ENCODE measurements at regions not wholly inside any gene's neighbourhood (a gene's known extent, or its start where the extent isn't known, plus 50 kb on each side); places are given as distances from the start of the nearest gene placed in this dataset.

DNA sequence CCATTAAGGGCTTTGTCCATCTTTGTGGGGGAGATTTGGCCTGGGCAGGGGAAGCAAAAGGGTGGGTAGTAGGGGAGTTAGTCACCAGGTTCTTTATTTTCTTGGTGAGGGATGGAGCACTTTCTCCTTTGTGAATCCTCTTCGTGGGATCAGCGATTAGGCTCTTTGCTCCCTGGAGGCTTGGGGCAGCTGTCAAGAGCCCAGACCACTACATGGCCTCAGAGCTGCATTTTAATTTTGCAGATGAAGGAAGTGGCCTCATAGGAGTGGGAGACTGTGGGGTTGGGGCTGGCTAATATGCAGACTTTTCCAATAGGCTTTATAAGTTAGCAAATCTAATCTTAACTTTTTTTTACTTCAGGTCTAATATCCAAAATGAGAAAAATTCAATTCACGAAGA lies 168.1 kb upstream of the DEFB112 start:
- DNase-seq: no peak

DNA sequence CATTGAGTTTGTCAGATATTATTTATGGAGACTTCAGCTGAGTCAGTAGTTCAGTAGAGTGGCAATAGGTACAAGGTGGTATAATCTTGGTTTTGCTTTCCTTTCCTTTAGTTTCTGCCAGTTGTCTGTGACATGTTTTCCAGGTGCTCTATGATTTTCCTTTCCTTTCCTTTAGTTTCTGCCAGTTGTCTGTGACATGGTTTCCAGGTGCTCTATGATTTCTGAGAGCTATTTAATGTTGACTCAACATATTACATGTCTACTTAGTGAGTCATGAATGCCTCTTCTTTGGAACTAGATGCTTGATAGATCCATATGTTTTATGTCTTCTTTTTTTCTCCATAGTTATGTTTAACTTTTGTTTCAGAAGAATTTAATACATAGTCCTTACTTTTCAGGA lies 186.4 kb upstream of the DEFB112 start:
- no peak for DNase-seq

DNA sequence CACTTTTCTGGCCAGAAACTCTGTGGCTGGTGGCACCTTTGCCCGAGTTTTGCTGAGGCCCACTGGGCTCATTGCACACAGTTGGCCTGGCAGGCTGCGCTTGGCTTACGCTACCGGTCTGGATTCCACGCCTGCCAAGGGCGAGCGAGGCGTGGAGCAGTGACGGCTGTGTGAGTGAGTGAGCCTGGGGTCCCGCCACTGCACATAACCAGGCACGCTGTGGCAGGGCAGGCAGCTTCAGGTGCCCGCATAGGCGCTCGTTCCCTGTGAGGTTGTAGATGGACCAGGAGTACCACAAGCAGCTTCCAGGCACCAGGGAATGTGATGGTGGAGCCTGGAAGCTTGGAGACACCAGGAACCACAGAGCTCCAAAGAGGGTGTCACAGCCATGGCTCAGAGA lies 190.1 kb upstream of the DEFB112 start:
- no peak for DNase-seq

DNA sequence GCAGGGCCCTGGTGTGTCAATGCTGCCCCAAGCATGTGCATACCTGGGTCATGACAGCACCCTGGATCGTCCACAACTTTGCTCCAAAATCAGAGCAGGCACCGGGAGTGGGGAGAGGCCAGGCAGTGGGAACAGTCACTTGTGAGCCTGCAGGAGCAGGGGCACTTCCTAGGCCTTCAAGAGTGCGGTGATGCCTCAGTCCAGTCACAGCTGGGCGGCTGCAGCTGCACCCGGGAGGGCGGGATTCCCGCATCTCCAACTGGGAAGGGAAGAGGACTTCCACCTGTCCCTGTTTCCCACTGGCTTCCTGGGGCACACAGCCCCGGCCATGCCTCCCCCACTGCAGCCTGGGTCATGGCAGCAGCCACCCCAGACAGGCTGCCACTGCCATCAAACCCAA lies 191.3 kb upstream of the DEFB112 start:
- no peak for DNase-seq

DNA sequence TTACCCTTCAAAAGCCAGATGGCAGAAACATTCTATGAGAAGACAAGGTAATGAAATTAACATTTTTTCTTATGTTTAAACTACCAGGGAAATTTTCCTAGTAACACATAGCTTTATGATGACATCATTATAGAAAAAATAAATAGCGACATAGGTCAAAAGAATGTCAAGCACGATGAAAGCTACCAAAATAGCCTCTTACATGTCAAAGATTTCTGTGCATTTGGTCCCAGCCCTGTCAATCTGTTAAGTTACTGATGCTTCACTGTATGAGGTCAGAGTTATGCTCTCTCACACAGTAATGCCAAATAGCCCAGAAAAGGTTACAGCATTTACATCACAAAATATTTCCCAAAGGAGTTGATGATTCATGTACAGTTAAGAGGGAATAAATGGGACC lies 199.8 kb upstream of the DEFB112 start:
- DNase-seq: no peak

DNA sequence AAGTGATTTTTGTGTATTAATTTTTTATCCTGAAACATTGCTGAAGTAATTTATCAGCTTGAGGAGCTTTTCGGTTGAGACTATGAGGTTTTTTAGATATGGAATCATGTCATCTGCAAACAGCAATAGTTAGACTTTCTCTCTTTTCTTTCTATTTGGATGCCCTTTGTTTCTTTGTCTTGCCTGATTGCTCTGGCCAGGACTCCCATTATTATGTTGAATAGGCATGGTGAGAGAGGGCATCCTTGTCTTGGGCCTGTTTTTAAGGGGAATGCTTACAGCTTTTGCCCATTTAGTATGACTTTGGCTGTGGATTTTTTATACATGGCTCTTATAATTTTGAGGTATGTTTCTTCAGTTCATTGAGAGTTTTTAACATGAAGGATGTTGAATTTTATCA lies 207.6 kb upstream of the DEFB112 start:
- no peak for DNase-seq

DNA sequence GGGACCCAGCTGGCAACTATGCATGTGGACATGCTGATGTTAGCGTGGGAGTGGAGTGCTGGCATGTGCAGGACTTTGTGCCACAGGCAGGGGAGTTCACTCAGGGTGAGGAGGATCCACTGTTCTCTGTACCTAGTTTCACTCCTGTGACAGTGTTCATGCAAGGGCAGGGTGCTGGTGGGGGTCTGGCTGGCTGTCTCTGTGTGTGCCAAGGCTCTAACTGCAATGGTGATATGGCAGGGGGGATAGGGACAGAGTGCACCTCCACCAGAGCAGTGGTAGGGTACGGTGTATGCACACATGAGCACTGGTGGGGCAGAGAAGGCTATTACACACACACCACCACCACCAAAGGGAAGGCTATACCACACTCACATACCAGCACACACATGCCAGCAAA lies 210.2 kb upstream of the DEFB112 start:
- DNase-seq: no peak

DNA sequence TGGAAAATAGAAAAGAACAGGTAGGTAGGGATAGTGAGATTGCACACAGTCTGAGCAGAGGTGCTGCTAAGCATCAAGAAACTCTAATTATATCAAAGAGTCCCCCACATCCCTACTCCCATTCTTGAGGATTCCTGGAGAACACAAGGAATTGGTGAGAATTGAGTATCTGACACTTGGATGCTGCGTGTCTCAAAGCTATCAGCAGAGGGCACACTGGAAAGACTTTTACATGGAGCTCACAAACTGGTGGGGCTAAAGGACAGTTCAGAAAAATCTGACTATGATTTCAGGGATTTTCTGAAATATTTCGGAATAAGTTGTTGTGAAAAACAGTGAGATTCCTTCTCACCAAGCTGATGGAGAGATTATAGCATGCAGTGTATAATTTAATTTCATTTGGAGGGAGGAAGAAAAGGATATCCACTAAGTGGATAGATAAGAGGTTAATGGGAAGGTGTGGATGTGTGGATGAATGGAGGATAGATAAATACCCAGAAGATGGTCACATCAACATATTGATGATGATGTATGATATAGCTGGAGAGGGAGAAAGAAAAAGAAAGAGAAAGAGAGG lies 215.4 kb upstream of the DEFB112 start:
- DNase-seq: peak; percentile 3

DNA sequence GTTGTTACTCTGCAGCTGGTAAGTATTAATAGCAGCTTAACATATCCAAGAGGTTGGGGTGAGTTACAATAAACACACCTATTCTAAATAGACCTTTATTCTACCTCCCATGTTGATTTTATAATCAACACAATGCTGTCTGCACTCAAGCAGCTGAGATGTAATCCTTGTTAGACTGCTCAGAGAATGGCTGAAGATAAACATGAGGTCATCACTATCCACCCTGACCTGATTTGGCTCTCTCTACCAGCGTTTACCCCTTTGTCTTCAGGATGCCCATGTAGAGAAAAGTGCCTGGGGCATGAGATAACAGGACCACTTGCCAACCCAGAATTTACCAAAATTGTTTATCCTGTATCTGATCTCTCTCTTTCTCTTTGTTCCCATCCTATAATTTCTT lies 220.7 kb upstream of the DEFB112 start:
- no peak for DNase-seq

DNA sequence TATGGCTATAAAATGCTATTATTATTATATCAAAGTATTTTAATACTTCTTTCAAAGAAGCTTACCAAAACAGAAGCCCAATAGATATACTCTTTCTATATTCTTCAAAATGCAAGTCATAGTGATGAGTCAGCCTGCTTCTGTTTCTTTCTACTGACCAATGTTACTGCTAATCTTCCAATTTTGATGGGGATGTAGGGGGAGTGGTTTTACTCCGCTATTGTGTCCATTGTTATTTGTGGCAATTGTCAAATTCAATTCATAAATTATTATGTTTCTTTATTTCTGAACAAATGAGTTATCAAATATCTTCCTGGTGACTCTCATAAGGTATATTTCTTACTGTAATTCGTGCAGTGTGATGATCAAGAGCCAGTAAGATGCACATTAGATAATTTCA lies 221.5 kb upstream of the DEFB112 start:
- no peak for DNase-seq

DNA sequence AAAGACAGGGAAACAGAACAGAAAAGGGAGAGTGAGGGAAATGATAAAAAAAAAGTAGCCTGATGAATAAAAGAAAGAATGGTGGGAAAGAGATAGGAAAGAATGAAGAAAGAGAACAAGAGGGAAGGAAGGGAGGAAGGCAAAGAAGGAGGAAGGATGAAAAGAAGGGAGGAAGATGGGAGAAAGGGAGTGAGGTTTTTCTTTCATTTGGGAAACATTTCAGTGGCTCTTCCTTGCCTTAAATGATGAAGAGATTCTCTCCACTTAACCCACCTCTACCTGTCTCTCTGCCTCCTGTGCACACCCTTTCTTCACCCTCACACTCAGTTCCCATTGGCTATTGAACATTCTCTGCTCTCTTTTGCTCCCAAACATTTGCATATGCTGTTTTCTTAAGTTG lies 222.1 kb upstream of the DEFB112 start:
- DNase-seq: no peak

DNA sequence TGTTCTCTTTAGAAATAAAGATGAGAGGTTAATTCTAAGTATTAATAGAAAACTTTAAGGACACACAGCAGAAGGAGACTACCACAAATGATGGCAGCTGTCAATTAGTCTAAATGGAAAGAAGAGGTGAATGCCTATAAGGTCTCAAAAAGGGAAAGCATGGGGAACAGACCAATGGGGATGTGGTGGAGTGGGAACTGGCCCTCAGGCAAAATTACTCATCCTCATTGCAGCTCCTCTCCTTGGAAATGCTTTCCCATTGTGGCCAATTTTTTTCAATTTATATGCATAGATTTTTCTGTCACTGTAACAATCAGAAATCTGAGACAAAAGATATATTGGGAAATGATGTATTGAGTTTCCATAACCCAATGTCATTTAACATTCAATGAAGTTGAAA lies 222.9 kb upstream of the DEFB112 start:
- no peak for DNase-seq

DNA sequence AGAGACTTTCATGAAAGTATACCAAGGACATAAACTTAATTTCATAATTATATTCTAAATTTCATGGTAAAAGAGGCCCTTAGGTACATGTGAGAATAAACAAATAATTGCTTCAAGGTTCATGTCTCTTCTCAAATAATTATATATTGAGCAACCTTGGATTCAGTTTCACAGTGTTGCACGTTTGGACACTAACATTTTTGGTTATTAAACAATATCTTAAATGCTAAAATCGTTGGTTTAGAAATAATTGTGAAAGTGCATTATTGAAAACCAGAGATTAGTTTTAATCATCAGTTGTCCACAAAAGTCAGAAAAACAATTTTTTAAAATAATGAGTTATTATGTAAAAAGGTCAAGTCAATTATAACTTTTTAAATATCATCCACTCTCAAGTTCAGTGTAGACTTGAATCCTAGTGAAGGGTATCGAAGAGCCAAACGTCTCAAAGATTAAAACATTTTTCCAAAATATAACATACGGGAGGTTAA lies 227.1 kb upstream of the DEFB112 start:
- no peak for DNase-seq

DNA sequence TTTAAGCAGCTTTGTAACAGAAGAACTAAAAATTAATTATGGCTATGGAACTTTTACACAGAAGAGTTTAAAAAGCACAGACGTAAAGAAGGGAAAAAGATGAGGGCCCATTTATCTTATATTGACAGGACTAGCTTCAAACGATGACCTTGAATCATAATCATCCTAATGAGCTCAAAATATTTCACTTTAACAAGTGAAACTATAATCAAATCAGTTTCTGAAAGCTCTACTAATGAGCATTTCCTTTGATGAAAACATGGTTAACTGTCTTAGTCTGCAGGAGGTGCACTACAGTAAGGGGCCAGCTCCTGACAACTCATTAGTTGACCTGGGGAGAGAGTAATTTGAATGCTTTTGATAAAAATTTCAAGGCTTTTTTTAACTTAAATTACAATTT lies 228.0 kb upstream of the DEFB112 start:
- no peak for DNase-seq

DNA sequence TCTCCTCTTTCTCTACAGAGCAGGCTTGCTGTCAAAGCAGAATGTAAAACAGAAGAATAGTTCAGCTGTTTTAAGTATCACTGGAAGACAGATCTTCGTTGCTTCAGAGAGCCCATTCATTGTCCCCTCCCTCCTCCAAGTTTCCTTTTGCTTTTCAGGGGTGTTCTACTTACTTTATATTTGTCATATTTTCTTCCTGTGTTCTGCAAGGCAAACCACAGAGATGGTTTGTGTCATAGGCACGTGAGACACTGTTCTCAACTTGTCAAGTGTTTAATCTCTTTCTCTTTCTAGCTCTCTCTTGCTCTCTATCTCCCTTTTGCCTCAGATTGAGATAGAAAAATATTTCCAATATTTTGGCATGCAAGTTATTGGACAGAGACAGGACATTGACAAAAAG lies 228.9 kb upstream of the DEFB112 start:
- DNase-seq: no peak

DNA sequence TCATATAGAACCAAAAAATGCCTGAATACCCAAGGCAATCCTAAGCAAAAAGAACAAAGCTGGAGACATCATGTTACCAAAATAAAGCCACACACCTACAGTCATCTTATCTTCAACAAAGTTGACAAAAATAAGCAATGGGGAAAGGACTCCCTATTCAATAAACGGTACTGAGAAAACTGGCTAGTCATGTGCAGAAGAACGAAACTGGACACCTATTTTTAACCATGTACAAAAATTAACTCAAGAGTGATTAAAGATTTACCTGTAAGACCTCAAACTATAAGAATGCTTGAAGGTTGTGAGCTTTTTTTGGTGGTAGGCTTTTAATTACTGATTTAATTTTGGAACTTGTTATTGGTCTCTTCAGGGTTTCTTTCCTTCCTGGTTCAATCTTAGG lies 236.0 kb upstream of the DEFB112 start:
- no peak for DNase-seq

DNA sequence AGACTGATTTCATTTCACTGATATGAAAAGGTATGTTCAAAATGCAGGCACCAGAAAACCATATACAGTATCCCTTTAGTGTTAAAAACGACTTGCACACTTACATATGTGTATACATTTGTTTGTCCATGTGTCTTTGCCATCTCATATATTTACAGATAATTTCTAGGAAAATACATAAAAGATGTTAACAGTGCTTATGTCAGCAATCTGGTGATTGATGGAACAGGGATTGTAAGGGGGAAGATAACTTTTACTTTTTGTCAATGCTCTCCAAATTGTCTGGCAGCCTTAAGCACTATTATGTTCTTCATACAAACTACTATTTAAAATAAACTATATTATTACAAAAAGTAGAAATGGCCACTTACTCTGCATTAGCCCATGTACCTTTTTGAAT lies 238.5 kb upstream of the DEFB112 start:
- DNase-seq: no peak

DNA sequence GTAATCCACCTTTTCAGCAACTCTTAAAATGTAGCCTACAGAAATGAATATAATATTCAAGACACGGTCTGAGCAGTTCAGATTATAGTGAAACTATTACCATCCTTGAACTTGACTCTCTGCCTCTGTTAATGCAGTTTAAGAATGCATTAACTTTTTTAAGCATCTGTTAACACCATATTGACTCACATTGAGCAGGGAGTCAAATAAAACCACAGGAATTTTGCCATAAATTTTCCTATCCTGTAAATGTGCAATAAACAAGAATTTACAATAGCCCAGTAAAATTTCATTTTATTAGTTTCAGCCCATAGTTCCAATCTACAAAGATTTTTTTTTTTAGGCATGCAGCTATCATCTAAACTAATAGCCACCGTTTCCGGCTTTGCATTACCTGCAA lies 239.2 kb upstream of the DEFB112 start:
- DNase-seq: no peak

DNA sequence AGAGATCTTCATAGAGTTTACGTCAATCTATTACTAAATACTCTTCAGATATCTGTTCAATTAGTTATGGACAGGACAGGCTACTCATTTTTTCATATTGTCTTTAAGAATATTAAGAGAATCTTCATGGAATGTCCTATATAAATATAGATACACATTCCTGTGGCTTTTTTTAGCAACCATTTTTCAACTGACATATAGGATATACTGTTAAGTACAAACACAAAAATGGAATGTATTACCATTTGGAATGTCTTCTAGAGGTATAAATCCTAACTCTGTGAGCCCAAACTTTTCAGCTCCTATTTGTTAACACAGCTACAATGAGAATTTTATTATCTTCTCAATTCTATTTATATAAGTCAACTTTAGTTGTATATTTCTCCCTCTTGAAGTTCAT lies 239.6 kb upstream of the DEFB112 start:
- no peak for DNase-seq

DNA sequence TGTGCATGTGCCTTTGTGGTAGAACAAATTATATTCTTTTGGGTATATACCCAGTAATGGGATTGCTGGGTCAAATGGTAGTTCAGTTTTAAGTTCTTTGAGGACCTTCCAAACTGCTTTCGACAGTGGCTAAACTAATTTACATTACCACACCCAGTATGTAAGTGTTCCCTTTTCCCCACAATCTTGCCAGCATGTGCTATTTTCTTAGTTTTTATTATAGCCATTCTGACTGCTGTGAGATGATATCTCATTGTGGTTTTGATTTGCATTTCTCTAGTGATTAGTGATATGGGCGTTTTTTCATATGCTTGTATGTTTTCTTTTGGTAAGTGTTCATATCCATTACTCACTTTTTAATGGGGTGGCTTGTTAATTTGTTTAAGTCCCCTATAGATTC lies 251.6 kb upstream of the DEFB112 start:
- no peak for DNase-seq

DNA sequence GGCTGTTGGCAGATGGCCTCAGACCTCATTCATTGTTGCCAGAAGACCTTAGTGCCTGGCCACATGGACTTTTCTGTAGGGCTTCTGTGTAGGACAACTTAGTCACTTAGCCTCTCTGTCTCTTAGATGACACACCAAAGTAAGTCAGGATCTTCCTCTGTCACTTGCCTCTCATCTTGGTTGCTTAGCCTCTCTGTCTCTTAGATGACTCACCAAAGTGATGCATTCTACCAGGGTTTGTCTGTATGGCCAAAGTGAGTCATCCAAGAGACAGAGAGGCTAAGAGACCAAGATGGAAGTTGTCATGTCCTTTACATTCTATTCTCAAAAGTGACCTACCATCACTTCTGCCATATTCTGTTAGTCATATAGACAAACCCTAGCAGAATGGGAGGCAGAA lies 255.9 kb upstream of the DEFB112 start:
- DNase-seq: no peak

DNA sequence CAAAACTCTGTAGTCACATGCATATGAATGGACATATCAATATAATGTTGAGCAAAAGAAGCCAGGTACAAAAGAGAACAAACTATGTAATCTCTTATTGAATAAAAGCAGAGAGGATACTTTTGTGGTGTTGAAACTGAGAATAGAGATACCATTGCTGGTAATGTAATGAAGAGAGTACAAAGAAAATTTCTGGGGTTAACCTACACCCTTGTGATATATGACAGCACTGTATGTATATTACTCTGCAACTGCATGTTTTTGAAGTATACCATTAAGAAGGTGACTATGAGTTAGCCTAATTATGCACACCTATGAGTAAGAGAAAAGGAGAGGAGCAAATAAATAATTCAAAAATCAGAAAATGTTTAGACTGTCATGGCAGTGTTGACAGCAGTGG lies 268.8 kb upstream of the DEFB112 start:
- no peak for DNase-seq

DNA sequence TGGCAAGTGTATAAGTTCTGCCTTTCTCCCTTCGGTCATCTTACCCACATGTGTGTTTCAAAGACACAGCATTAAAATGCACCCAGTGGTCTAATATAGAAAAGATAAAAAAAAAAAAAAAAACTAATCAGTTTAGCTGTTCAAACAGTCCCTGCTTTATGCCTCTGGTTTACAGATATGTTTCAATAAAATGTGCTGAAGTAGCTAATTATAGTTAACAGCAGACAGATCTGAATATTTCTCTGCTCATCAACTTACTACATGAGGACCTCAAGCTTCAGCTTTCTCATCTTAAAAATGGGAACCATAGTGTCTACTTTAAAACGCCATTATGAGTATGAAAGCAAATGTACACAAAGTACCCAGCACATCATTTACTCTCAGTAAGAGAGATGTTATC lies 280.6 kb upstream of the DEFB112 start:
- no peak for DNase-seq

DNA sequence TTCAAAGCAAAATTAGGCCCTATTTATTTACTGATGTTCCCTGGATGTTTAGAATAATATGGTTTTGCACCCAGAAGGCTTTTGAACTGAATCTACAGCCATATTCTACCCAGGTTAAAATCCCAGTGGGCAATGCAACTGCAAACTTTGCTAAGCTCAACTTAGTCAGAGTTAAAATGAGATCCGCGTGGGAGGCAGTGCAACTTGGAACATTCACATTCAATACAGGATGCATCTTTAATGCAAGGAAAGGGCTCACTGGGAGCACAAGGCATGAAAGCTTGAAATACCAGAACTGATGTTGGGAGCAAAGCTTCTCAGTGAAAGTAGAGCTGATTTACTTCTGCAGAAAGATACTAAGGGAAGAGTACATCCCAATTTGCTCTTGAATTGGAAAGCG lies 281.2 kb upstream of the DEFB112 start:
- DNase-seq: no peak

DNA sequence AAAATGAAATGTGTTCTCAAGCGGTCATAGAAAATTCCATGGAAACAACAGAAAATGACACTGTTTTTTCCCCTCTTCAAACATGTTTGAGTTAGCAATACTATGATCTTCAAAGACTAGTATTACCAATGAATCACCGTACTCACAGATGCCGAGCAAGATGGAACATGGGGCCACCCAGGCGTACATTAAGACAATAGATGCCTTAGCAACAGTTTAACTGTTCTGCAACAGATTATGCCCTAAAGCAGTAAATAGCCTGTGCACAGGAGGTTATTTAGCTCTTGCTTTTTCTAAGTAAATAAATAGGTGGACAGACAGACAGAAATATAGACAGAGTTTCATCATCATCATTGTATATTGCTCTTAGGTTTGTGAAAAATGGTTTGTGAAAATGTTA lies 284.0 kb upstream of the DEFB112 start:
- DNase-seq: no peak
